ENCODE measurements at regions not wholly inside any gene's neighbourhood (a gene's known extent, or its start where the extent isn't known, plus 50 kb on each side); places are given as distances from the start of the nearest gene placed in this dataset.

- no peak for ATAC-seq
Observed at GRCh38 chr10:44051091-44051490, 333.8 kb downstream of the CXCL12 start.

GRCh38 chr10:44049301-44050015, 335.4 kb downstream of the CXCL12 start:
- CTCF ChIA-PET, result no interaction called here
- DNase-seq (ENCODE audit: low read depth, low spot score) (no peak), ATAC-seq (no peak)
- intact Hi-C loops (cut with micrococcal nuclease; ENCODE audit: unreplicated experiment), result no loop called here
- POLR2A ChIA-PET, result no interaction called here
- H3K27me3 ChIP-seq (ENCODE audit: control insufficient read depth, insufficient read depth, low read length), result peaks cover 7% of the 10 kb centered on the region
- no peaks in the 10 kb centered on the region for H3K9me3 ChIP-seq (ENCODE audit: control insufficient read depth, insufficient read depth, low read depth, low read length)
- no peak overlapping the region for H3K27ac ChIP-seq (ENCODE audit: low read length)
- no peak for TF ChIP-seq SIN3A (IDR thresholded peaks at IDR 0.05; ENCODE audit: borderline replicate concordance, insufficient read depth, low read depth, low read length)
- TF ChIP-seq REST (IDR thresholded peaks at IDR 0.05; ENCODE audit: insufficient read depth in 1 of 2, low read depth in 2 of 2, low read length in 1 of 2), result no peak
- TF ChIP-seq CTCF (IDR thresholded peaks at IDR 0.05), result no peak
- no peak for TF ChIP-seq POLR2AphosphoS5 (IDR thresholded peaks at IDR 0.05; ENCODE audit: low read depth, low read length)
- no peak for TF ChIP-seq TCF7L2 (IDR thresholded peaks at IDR 0.05; ENCODE audit: low read depth, low read length)
- no peaks in the 10 kb centered on the region for H3K4me1 ChIP-seq (ENCODE audit: control insufficient read depth, insufficient read depth, low read length)
- no TSS peak for BruUV-seq (replicated peaks)
- in situ Hi-C loops (cut with HindIII; ENCODE audit: low pct_unique_long_range_greater_than_20kb, low sequenced_read_pairs), result no loop called here
- no peaks in the 10 kb centered on the region for H3K36me3 ChIP-seq (ENCODE audit: control insufficient read depth, insufficient read depth, low read length)
- H3K4me3 ChIP-seq (ENCODE audit: low read depth in 2 of 2, low read length in 2 of 2), result no peak overlapping the region

More at GRCh38 chr10:44051091-44051490, 333.8 kb downstream of the CXCL12 start:
- Histone ChIP-seq H3K9me3 (ENCODE audit: control insufficient read depth, insufficient read depth, low read depth, low read length) (no peaks in the 10 kb centered on the region), H3K4me3 (ENCODE audit: low read depth in 2 of 2, low read length in 2 of 2) (no peak overlapping the region), H3K36me3 (ENCODE audit: control insufficient read depth, insufficient read depth, low read length) (no peaks in the 10 kb centered on the region), H3K27ac (ENCODE audit: low read length) (no peak overlapping the region), H3K4me1 (ENCODE audit: control insufficient read depth, insufficient read depth, low read length) (no peaks in the 10 kb centered on the region), H3K27me3 (ENCODE audit: control insufficient read depth, insufficient read depth, low read length) (peaks cover 7% of the 10 kb centered on the region)
- BruUV-seq (replicated peaks), result no TSS peak
- ChIA-PET POLR2A (no interaction called here), CTCF (no interaction called here)
- intact Hi-C loops (cut with micrococcal nuclease; ENCODE audit: unreplicated experiment), result no loop called here
- in situ Hi-C loops (cut with HindIII; ENCODE audit: low pct_unique_long_range_greater_than_20kb, low sequenced_read_pairs), result no loop called here
- no peak for DNase-seq (ENCODE audit: low read depth, low spot score)
- TF ChIP-seq POLR2AphosphoS5 (IDR thresholded peaks at IDR 0.05; ENCODE audit: low read depth, low read length) (no peak), CTCF (IDR thresholded peaks at IDR 0.05) (no peak), REST (IDR thresholded peaks at IDR 0.05; ENCODE audit: insufficient read depth in 1 of 2, low read depth in 2 of 2, low read length in 1 of 2) (no peak), TCF7L2 (IDR thresholded peaks at IDR 0.05; ENCODE audit: low read depth, low read length) (no peak), SIN3A (IDR thresholded peaks at IDR 0.05; ENCODE audit: borderline replicate concordance, insufficient read depth, low read depth, low read length) (no peak)
